ENCODE measurements at regions not wholly inside any gene's neighbourhood (a gene's known extent, or its start where the extent isn't known, plus 50 kb on each side); places are given as distances from the start of the nearest gene placed in this dataset.

- TF ChIP-seq CTCF (IDR thresholded peaks at IDR 0.05) = no peak
- no peak for TF ChIP-seq POLR2AphosphoS5 (IDR thresholded peaks at IDR 0.05; ENCODE audit: insufficient read depth in 1 of 2, low read depth in 1 of 2)
- TF ChIP-seq POLR2A (IDR thresholded peaks at IDR 0.05) = no peak
These were observed 187.4 kb upstream of the GDF10 start for GRCh38 chr10:47112612-47113011.

Data from vagina (tissue), 2 donors.